GM23338 (cell line): ENCODE measurements at regions not wholly inside any gene's neighbourhood (a gene's known extent, or its start where the extent isn't known, plus 50 kb on each side); places are given as distances from the start of the nearest gene placed in this dataset.

Experiments used
- CREB1 ChIP-seq: fragments of 250-450 bp; sonication (Bioruptor Pico); IDR thresholded peaks from 2 replicates; pipeline ENCODE4 v1.5.0; 2020; ENCODE audit warnings: low read depth, mild to moderate bottlenecking, moderate library complexity
- EZH2 ChIP-seq: fragments of 200-600 bp; sonication (generic); IDR thresholded peaks from one replicate; pipeline ENCODE4 v1.8.0; 2017; ENCODE audit warnings: antibody characterized with exemption, mild to moderate bottlenecking, low read depth; ENCODE audit not compliant: unreplicated experiment
- EZH2phosphoT487 ChIP-seq: fragments of 200-600 bp; sonication (generic); IDR thresholded peaks from one replicate; pipeline ENCODE4 v1.8.1; 2018; ENCODE audit warnings: antibody characterized with exemption; ENCODE audit not compliant: unreplicated experiment
- JUNB ChIP-seq: IDR thresholded peaks from one replicate; pipeline ENCODE4 v1.6.1; 2016; ENCODE audit warnings: antibody characterized with exemption; ENCODE audit not compliant: unreplicated experiment
- NANOG ChIP-seq: IDR thresholded peaks from 2 replicates; pipeline ENCODE4 v1.6.1; 2016; ENCODE audit warnings: antibody characterized with exemption, borderline replicate concordance
- POLR2AphosphoS5 ChIP-seq: IDR thresholded peaks from 2 replicates; pipeline ENCODE4 v1.6.1; 2016; ENCODE audit warnings: antibody characterized with exemption, low read depth
- ZNF331 ChIP-seq: fragments of 250-450 bp; sonication (Bioruptor Pico); IDR thresholded peaks from 2 replicates; pipeline ENCODE4 v1.5.0; 2020; ENCODE audit warnings: low read depth, mild to moderate bottlenecking, moderate library complexity
- TF ChIP-seq, protein P1 (sequence below), 2 experiments: fragments of 200-600 bp in 1 of 2; sonication (generic) in 1 of 2; conservative IDR thresholded peaks; 2 replicates each; pipeline versions ENCODE4 v1.5.1 to v1.6.1; 2016 to 2017; ENCODE audit warnings: antibody characterized with exemption in 2 of 2, low read depth in 2 of 2, mild to moderate bottlenecking in 2 of 2, moderate library complexity in 1 of 2
- TF ChIP-seq, protein P2 (sequence below): IDR thresholded peaks from one replicate; pipeline ENCODE4 v1.6.1; 2018; ENCODE audit warnings: antibody characterized with exemption; ENCODE audit not compliant: unreplicated experiment

DNA sequence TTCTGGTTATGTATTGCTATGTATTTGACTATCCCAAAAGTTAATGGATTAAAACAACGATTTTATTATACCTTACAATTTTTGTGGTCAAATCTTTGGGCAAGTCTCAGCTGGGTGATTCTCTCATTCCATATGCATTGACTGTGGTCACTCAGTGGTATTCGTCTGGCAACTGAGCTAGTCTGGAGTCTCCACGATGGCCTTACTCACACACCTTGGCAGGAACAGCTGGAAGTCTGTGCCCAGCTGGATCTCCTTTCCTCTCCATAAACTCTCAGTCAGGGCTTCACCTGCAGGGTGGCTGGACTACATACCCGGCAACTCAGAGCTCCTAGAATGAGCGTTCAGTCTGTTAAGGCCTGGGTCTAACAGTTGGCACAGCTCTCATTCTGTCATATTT, 141.1 kb upstream of the WDFY3 start:
- TF ChIP-seq EZH2 (no peak), POLR2AphosphoS5 (no peak), EZH2phosphoT487 (no peak), ZNF331 (CRISPR knock-in tag) (no peak), CREB1 (CRISPR knock-in tag) (no peak), NANOG (no peak), JUNB (no peak)
- TF ChIP-seq, protein P1, sequence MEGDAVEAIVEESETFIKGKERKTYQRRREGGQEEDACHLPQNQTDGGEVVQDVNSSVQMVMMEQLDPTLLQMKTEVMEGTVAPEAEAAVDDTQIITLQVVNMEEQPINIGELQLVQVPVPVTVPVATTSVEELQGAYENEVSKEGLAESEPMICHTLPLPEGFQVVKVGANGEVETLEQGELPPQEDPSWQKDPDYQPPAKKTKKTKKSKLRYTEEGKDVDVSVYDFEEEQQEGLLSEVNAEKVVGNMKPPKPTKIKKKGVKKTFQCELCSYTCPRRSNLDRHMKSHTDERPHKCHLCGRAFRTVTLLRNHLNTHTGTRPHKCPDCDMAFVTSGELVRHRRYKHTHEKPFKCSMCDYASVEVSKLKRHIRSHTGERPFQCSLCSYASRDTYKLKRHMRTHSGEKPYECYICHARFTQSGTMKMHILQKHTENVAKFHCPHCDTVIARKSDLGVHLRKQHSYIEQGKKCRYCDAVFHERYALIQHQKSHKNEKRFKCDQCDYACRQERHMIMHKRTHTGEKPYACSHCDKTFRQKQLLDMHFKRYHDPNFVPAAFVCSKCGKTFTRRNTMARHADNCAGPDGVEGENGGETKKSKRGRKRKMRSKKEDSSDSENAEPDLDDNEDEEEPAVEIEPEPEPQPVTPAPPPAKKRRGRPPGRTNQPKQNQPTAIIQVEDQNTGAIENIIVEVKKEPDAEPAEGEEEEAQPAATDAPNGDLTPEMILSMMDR (conservative IDR thresholded peaks at IDR 0.05; ENCODE audit: low read depth in 2 of 2) = no peak
- TF ChIP-seq, protein P2, sequence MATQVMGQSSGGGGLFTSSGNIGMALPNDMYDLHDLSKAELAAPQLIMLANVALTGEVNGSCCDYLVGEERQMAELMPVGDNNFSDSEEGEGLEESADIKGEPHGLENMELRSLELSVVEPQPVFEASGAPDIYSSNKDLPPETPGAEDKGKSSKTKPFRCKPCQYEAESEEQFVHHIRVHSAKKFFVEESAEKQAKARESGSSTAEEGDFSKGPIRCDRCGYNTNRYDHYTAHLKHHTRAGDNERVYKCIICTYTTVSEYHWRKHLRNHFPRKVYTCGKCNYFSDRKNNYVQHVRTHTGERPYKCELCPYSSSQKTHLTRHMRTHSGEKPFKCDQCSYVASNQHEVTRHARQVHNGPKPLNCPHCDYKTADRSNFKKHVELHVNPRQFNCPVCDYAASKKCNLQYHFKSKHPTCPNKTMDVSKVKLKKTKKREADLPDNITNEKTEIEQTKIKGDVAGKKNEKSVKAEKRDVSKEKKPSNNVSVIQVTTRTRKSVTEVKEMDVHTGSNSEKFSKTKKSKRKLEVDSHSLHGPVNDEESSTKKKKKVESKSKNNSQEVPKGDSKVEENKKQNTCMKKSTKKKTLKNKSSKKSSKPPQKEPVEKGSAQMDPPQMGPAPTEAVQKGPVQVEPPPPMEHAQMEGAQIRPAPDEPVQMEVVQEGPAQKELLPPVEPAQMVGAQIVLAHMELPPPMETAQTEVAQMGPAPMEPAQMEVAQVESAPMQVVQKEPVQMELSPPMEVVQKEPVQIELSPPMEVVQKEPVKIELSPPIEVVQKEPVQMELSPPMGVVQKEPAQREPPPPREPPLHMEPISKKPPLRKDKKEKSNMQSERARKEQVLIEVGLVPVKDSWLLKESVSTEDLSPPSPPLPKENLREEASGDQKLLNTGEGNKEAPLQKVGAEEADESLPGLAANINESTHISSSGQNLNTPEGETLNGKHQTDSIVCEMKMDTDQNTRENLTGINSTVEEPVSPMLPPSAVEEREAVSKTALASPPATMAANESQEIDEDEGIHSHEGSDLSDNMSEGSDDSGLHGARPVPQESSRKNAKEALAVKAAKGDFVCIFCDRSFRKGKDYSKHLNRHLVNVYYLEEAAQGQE = no peak
